HG03521 (cell line): ENCODE measurements at regions not wholly inside any gene's neighbourhood (a gene's known extent, or its start where the extent isn't known, plus 50 kb on each side); places are given as distances from the start of the nearest gene placed in this dataset.

Experiments used
- ATAC-seq: cut with Tn5 transposase; IDR thresholded peaks from one replicate; pipeline ENCODE4 v1.9.1; 2021; ENCODE audit warnings: mild to moderate bottlenecking, moderate library complexity; ENCODE audit not compliant: unreplicated experiment

DNA sequence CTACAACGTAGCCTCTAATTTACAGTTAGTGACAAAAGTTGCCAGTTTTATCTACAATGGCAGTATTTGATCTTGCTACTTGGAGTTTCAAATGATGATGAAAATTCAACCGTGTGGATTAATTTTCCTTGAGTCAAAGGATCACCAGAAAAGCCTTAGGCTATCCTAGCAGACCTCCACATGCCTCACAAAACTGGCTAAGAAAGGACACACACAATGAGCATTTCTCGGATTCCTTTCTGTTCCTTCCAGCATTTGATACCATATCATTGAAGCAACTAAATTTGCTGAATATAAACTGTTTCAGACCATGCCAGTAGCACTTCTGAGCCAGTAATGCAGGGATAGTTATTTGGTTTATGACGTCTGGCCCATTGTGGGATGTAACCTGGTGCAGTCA, 587.4 kb upstream of the MDFIC2 start:
- ATAC-seq, result no peak

- ATAC-seq, result no peak
Observed at GRCh38 chr3:70890020-70890394, 577.6 kb upstream of the MDFIC2 start.

GRCh38 chr3:70889162-70890019, 577.0 kb upstream of the MDFIC2 start:
- ATAC-seq, result no peak

GRCh38 chr3:70885636-70886035, 573.2 kb upstream of the MDFIC2 start:
- ATAC-seq, result no peak

DNA sequence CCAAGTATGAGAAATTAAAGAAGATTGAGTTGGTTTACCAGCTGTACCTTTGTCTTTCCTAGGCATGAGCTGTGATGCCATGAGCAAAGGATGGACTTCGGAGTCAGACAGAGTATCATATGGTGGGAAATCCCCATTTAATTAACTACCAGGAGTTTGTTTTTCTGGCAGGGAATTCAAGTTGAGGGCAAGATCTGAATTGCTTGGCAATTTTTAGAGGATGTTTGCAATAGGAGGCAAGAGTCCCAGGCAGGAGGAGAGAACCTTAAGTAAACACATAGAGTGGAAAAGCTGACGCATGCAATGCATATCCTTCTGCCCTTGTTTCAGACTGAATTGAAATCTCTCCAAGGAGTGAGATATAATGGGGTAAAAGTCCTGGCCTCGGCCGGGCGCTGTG, 569.7 kb upstream of the MDFIC2 start:
- ATAC-seq, result no peak

DNA sequence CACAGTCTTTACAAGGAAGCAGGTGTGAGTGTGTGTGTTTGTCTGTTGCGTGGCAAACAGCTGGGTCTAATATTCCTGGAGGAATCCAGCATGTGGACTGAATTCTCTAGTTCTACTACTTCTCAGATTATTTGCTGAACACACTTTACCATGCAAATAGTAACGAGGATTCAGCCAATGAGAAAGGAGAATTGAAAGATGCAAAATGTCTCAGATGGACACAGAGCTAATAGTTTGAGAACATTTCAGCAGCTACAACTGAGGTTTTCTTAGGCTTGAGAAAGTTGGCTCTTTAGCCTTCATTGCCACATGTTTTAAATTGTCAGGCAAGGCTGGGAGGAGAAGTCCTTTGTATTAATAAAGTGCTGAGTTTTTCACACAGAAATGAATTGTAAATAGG, 568.0 kb upstream of the MDFIC2 start:
- no peak for ATAC-seq

GRCh38 chr3:70876154-70876553, 563.7 kb upstream of the MDFIC2 start:
- ATAC-seq, result no peak

DNA sequence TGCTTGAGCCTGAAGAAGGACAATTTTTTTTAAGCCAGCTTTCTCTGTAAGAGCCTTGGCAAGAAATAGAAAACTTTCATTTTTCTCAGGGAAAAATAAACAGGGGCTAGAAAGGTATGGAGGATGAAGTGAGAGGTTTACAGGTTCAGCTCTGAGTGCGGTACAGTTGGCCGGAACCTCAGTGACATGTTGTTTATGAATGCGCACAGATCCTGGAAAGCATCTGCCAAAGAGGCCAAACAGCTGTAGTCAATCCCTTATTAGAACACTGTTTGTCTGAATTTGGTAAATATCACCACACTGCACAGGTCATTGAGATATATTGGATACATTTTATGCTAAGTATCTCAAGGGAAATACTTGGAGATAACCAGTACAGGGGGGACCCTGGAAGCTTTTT, 561.8 kb upstream of the MDFIC2 start:
- no peak for ATAC-seq

DNA sequence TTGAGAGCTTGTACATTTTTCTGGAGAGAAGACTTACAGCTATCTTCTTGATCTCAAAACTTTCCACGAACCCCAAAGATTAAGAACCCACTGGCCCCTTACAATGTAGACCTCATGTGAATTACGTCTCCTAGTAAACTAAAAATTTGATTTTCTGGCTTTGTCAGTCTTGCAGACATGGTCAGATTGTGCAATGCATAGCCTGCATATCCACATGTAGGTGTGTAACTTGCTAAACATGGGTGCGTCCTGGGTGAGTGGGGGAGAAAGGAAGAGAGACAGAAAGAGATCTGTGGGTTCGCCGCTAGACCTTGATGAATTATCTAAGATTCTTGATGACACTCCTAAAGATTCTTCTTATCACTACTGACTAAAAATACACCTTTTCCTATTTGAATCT, 561.2 kb upstream of the MDFIC2 start:
- no peak for ATAC-seq

- ATAC-seq, result no peak
Observed at GRCh38 chr3:70871909-70872656, 559.6 kb upstream of the MDFIC2 start.

DNA sequence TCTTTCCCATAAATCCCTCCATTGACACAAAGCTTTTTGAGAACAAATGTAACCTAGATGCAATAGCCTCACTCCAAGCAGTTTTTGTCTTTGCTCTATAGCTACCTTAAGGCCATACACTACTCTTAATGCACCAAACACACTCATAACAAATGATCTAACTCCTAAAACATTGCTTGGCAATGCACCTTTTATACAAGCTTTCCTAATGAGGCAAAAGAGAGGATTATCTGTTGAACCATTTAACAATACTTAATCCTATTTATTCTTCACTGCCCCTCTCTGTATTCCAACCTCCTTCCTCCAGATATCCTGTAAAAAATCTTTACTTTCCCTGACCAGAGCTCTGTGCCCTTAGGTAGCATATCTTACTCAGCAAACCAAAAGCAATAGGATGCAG, 558.1 kb upstream of the MDFIC2 start:
- no peak for ATAC-seq

DNA sequence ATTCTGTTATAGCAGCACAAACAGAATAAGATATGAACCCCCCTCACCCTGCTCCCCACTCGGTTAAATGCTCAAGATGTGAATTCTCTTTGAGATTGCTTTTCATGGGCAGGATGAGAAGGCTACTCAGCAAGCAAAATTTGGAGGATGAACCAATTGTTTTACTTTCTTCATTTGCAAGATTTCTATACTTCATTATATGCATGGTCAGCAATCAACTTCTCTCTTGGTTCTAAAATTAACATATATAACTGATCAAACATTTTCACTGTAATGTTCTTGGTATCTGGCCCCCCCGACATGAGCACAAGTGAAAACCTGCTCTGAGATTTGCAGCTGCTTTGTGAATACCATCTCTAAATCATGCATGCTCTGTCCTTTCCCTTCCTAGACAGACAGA, 556.1 kb upstream of the MDFIC2 start:
- ATAC-seq, result no peak

DNA sequence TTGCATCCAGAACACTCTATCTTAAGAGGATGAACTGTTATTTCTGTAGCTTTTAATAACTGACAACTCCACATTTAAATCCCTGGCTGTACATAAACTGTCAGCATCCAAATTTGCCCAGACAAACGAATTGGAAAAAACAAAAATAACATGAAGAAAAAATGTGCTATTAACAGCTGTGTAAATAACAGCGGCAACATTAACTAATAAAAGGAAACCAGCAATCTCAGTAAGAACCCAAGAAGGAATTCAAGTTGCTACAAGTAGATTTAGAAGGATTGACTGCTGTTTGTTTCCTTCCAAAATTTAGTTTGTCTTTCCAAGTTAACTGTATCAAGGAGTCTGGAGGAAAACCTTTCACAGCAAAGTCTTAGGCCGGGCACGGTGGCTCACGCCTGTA, 550.6 kb upstream of the MDFIC2 start:
- ATAC-seq, result no peak

DNA sequence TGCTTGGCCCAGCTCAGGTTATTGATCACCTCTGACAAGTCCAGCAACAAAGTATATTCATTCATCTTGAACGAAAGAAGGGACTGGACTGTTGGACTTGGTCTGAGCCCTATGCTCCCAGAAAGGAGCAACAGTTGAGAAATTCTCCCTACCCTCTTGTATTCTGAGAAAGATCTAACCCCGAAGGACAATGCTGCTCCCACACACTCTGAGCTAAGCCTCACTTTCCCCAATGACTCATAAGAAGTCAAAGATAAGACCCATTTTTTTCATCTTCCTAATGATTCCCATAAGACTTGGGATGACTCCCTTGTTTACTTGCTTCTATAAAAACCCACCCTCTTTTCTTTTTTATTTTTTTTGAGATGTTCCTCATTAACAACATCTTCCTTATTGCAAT, 549.4 kb upstream of the MDFIC2 start:
- ATAC-seq, result no peak

GRCh38 chr3:70861234-70861633, 548.8 kb upstream of the MDFIC2 start:
- ATAC-seq, result no peak

GRCh38 chr3:70857916-70858315, 545.5 kb upstream of the MDFIC2 start:
- ATAC-seq, result no peak

- no peak for ATAC-seq
Observed at GRCh38 chr3:70856414-70857162, 544.1 kb upstream of the MDFIC2 start.

- ATAC-seq, result no peak
Observed at GRCh38 chr3:70855149-70855548, 542.7 kb upstream of the MDFIC2 start.

GRCh38 chr3:70854108-70854507, 541.7 kb upstream of the MDFIC2 start:
- ATAC-seq, result no peak

GRCh38 chr3:70853161-70853944, 540.9 kb upstream of the MDFIC2 start:
- ATAC-seq, result no peak
